ENCODE measurements at regions not wholly inside any gene's neighbourhood (a gene's known extent, or its start where the extent isn't known, plus 50 kb on each side); places are given as distances from the start of the nearest gene placed in this dataset.

DNA sequence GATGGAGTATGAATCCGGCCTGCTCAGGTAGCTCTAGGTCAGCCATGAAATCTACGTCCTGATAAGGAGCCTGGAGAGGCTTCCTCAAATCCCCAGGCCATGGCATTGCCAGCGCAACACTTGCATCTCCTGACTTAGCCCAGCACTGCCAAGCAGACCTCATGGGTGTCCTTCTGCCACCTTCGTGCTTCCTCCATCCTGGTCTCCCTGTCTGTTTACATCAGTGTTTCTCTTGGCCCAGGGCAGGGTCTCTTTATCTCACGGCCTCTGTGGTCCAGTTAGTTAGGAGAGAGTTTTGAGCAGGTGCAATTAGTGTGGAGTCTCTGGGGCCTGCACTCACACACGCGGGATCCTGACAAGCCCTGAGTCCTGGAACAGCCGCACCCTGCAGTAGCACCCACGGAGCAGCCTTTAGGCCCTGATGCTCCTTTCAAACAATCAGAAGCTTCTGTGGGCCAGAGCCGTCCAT lies 193.1 kb upstream of the ARL4C start:
- H3K4me3 ChIP-seq = no peak overlapping the region
- WGBS (ENCODE audit: insufficient coverage, insufficient replicate concordance, low lambda C conversion rate, missing lambda C conversion rate) = 49% methylated on average over 10 of the region's 10 CpGs
- BruUV-seq (replicated peaks) = no TSS peak
- ChIA-PET SMC1A (ENCODE audit: uncharacterized antibody, unreplicated experiment) (no interaction called here), POLR2A (no interaction called here), CTCF (interaction anchor here (0.6 kb wide), 1 partner anchor 25 kb away, joined by 5 read pairs; no protein-coding TSS in a partner anchor), RAD21 (ENCODE audit: unreplicated experiment) (no interaction called here)
- FAIRE-seq = no peak
- H3K4me2 ChIP-seq (ENCODE audit: control insufficient read depth, insufficient read depth) = no peak overlapping the region
- H3K9me3 ChIP-seq (replicated peaks; ENCODE audit: control insufficient read depth, insufficient read depth, low read length) = no peaks in the 10 kb centered on the region
- TF ChIP-seq ZBED1 (IDR thresholded peaks at IDR 0.05; ENCODE audit: borderline replicate concordance) (no peak), CREB1 (IDR thresholded peaks at IDR 0.05; ENCODE audit: low read depth) (no peak)
- in situ Hi-C loops (cut with MboI) = no loop called here
- no peaks in the 10 kb centered on the region for H4K20me1 ChIP-seq (ENCODE audit: control insufficient read depth, insufficient read depth)
- no peak overlapping the region for H3K27ac ChIP-seq (ENCODE audit: control insufficient read depth, insufficient read depth)
- no peaks in the 10 kb centered on the region for H3K4me1 ChIP-seq (ENCODE audit: control insufficient read depth, insufficient read depth, low read length)
- no peak for DNase-seq (ENCODE audit: low read depth, low spot score)
- H3K9ac ChIP-seq (ENCODE audit: control insufficient read depth, insufficient read depth, low read length) = no peak overlapping the region
- H3K79me2 ChIP-seq (ENCODE audit: control insufficient read depth, insufficient read depth, low read length) = no peaks in the 10 kb centered on the region
- intact Hi-C loops (cut with micrococcal nuclease; ENCODE audit: unreplicated experiment) = no loop called here
- H3K36me3 ChIP-seq (ENCODE audit: control insufficient read depth in 2 of 2, insufficient read depth in 2 of 2, low read length in 1 of 2) = no peaks in the 10 kb centered on the region
- H2AFZ ChIP-seq (ENCODE audit: control insufficient read depth, low read depth, low read length) = no peak overlapping the region
- no peak for ATAC-seq
- H3K27me3 ChIP-seq (replicated peaks in 1 of 2; ENCODE audit: control insufficient read depth in 2 of 2, insufficient read depth in 2 of 2, low read length in 1 of 2) = no peaks in the 10 kb centered on the region

DNA sequence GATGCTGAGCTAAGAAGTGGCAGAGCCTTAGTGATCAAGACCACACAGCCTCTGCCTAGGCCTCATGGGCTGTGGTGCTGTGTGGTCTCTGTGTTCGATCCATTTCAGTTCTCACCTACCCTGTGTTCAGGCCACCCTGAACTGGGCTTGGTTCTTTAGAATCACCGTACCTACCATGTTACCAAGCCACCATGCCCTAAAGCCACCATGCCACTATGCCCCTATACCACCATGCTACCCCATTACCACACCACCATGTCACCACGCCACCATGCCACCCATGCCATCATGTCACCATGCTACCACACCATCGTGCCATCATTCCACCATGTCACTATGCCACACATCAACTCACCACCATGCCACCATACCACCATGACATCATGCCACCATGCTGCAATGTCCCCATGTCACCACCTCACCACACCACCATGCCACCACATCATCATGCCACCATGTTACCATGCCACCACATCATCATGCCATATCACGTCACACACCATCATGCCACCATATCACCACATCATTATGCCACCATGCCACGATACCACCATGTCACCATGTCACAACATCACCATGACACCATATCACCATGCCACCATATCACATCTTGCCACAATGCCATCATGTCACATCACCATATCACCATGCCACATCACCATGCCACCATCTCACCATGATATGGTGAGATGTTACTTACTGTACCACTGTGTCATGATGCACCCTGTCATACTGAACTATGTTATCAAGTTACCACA lies 191.0 kb upstream of the ARL4C start:
- Histone ChIP-seq H3K9me3 (replicated peaks; ENCODE audit: control insufficient read depth, insufficient read depth, low read length) (no peaks in the 10 kb centered on the region), H3K4me2 (ENCODE audit: control insufficient read depth, insufficient read depth) (no peak overlapping the region), H3K27ac (ENCODE audit: control insufficient read depth, insufficient read depth) (no peak overlapping the region), H4K20me1 (ENCODE audit: control insufficient read depth, insufficient read depth) (no peaks in the 10 kb centered on the region), H3K4me1 (ENCODE audit: control insufficient read depth, insufficient read depth, low read length) (no peaks in the 10 kb centered on the region), H2AFZ (ENCODE audit: control insufficient read depth, low read depth, low read length) (no peak overlapping the region), H3K9ac (ENCODE audit: control insufficient read depth, insufficient read depth, low read length) (no peak overlapping the region), H3K4me3 (no peak overlapping the region), H3K27me3 (replicated peaks in 1 of 2; ENCODE audit: control insufficient read depth in 2 of 2, insufficient read depth in 2 of 2, low read length in 1 of 2) (no peaks in the 10 kb centered on the region), H3K79me2 (ENCODE audit: control insufficient read depth, insufficient read depth, low read length) (no peaks in the 10 kb centered on the region), H3K36me3 (ENCODE audit: control insufficient read depth in 2 of 2, insufficient read depth in 2 of 2, low read length in 1 of 2) (no peaks in the 10 kb centered on the region)
- RAD21 ChIA-PET (ENCODE audit: unreplicated experiment) = no interaction called here
- ATAC-seq (no peak), FAIRE-seq (no peak), DNase-seq (ENCODE audit: low read depth, low spot score) (no peak)
- in situ Hi-C loops (cut with MboI) = no loop called here
- SMC1A ChIA-PET (ENCODE audit: uncharacterized antibody, unreplicated experiment) = no interaction called here
- no TSS peak for BruUV-seq (replicated peaks)
- POLR2A ChIA-PET = no interaction called here
- intact Hi-C loops (cut with micrococcal nuclease; ENCODE audit: unreplicated experiment) = no loop called here
- CTCF ChIA-PET = no interaction called here
- 27% methylated on average over 6 of the region's 6 CpGs for WGBS (ENCODE audit: insufficient coverage, insufficient replicate concordance, low lambda C conversion rate, missing lambda C conversion rate)
- TF ChIP-seq GABPA (IDR thresholded peaks at IDR 0.05; ENCODE audit: low read depth) (no peak), POLR2AphosphoS2 (IDR thresholded peaks at IDR 0.05; ENCODE audit: low read depth, low read length) (no peak), EED (IDR thresholded peaks at IDR 0.05; ENCODE audit: low read depth) (no peak), YBX1 (IDR thresholded peaks at IDR 0.05) (no peak), NFXL1 (IDR thresholded peaks at IDR 0.05; ENCODE audit: borderline replicate concordance) (no peak), JUND (IDR thresholded peaks at IDR 0.05; ENCODE audit: low read depth, low read length) (no peak), DPF2 (IDR thresholded peaks at IDR 0.05) (no peak), SPI1 (IDR thresholded peaks at IDR 0.05; ENCODE audit: borderline replicate concordance, insufficient read depth, low read depth, low read length) (no peak), SP1 (IDR thresholded peaks at IDR 0.05; ENCODE audit: low read depth, low read length) (no peak), NFYB (IDR thresholded peaks at IDR 0.05; ENCODE audit: insufficient read depth, low read depth, low read length) (no peak), CREM (IDR thresholded peaks at IDR 0.05; ENCODE audit: low read depth) (no peak), SMAD1 (IDR thresholded peaks at IDR 0.05; ENCODE audit: low read depth, partially characterized antibody) (no peak)
- TF ChIP-seq, protein P1, sequence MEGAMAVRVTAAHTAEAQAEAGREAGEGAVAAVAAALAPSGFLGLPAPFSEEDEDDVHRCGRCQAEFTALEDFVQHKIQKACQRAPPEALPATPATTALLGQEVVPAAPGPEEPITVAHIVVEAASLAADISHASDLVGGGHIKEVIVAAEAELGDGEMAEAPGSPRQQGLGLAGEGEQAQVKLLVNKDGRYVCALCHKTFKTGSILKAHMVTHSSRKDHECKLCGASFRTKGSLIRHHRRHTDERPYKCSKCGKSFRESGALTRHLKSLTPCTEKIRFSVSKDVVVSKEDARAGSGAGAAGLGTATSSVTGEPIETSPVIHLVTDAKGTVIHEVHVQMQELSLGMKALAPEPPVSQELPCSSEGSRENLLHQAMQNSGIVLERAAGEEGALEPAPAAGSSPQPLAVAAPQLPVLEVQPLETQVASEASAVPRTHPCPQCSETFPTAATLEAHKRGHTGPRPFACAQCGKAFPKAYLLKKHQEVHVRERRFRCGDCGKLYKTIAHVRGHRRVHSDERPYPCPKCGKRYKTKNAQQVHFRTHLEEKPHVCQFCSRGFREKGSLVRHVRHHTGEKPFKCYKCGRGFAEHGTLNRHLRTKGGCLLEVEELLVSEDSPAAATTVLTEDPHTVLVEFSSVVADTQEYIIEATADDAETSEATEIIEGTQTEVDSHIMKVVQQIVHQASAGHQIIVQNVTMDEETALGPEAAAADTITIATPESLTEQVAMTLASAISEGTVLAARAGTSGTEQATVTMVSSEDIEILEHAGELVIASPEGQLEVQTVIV (IDR thresholded peaks at IDR 0.05; ENCODE audit: borderline replicate concordance, partially characterized antibody) = no peak
- TF ChIP-seq, protein P2, sequence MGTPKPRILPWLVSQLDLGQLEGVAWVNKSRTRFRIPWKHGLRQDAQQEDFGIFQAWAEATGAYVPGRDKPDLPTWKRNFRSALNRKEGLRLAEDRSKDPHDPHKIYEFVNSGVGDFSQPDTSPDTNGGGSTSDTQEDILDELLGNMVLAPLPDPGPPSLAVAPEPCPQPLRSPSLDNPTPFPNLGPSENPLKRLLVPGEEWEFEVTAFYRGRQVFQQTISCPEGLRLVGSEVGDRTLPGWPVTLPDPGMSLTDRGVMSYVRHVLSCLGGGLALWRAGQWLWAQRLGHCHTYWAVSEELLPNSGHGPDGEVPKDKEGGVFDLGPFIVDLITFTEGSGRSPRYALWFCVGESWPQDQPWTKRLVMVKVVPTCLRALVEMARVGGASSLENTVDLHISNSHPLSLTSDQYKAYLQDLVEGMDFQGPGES (IDR thresholded peaks at IDR 0.05) = no peak
